OCI-LY3 (cell line): ENCODE measurements at regions not wholly inside any gene's neighbourhood (a gene's known extent, or its start where the extent isn't known, plus 50 kb on each side); places are given as distances from the start of the nearest gene placed in this dataset.

Experiments used
- H2AFZ ChIP-seq: fragments of 200-600, 300-600 bp; shearing (Covaris generic); 2 replicates; pipeline ENCODE4 v1.6.0; 2014; ENCODE audit warnings: antibody characterized with exemption, low read depth, low read length
- H3K27ac ChIP-seq: fragments of 200-600, 300-600 bp; sonication (generic); 2 replicates; pipeline ENCODE4 v1.5.1; 2014; ENCODE audit warnings: mild to moderate bottlenecking, low read length, moderate library complexity, mixed read lengths
- H3K27me3 ChIP-seq: fragments of 200-600, 300-600 bp; sonication (generic); 2 replicates; pipeline ENCODE4 v1.6.1; 2014; ENCODE audit warnings: low read depth, low read length, mixed read lengths
- H3K36me3 ChIP-seq: fragments of 200-600, 300-600 bp; sonication (generic); replicated peaks from 2 replicates; pipeline ENCODE3; 2014; ENCODE audit warnings: low read depth, low read length, mixed read lengths
- H3K4me1 ChIP-seq: fragments of 300-600, 200-600 bp; sonication (generic); 2 replicates; pipeline ENCODE4 v1.6.1; 2014; ENCODE audit warnings: low read length, mixed read lengths
- H3K4me2 ChIP-seq: fragments of 200-600, 300-600 bp; sonication (generic); 2 replicates; pipeline ENCODE4 v1.6.1; 2014; ENCODE audit warnings: low read length, mixed read lengths
- H3K4me3 ChIP-seq: fragments of 300-600, 200-600 bp; sonication (generic); 2 replicates; pipeline ENCODE4 v1.5.1; 2014; ENCODE audit warnings: antibody characterized with exemption, mild to moderate bottlenecking, low read length, moderate library complexity
- H3K79me2 ChIP-seq: fragments of 300-600, 200-600 bp; shearing (Covaris generic); 2 replicates; pipeline ENCODE4 v1.6.1; 2014; ENCODE audit warnings: mild to moderate bottlenecking, low read length, mixed read lengths
- H3K9ac ChIP-seq: fragments of 300-600, 200-600 bp; shearing (Covaris generic); 2 replicates; pipeline ENCODE4 v1.6.0; 2014; ENCODE audit warnings: mild to moderate bottlenecking, low read length, moderate library complexity
- H3K9me3 ChIP-seq: fragments of 200-600, 300-600 bp; shearing (Covaris generic); 2 replicates; pipeline ENCODE4 v1.6.1; 2014; ENCODE audit warnings: low read length, mixed read lengths; ENCODE audit not compliant: insufficient read depth
- H4K20me1 ChIP-seq: fragments of 200-600, 300-600 bp; sonication (generic); 2 replicates; pipeline ENCODE4 v1.6.1; 2016; ENCODE audit warnings: low read length, mixed read lengths; ENCODE audit not compliant: insufficient read depth
- CTCF ChIP-seq: fragments of 200-600, 300-600 bp; sonication (generic); IDR thresholded peaks from 2 replicates; pipeline ENCODE4 v1.5.1; 2014; ENCODE audit warnings: antibody characterized with exemption, low read length, low read depth
- EZH2phosphoT487 ChIP-seq: fragments of 200-600 bp; shearing (Covaris generic); IDR thresholded peaks from 2 replicates; pipeline ENCODE4 v1.6.1; 2018; ENCODE audit warnings: antibody characterized with exemption, mixed run types, low read depth

GRCh38 chr1:5436808-5437207 lies 555.4 kb downstream of the NPHP4 start:
- Histone ChIP-seq H3K4me3 (no peak overlapping the region), H3K4me1 (no peaks in the 10 kb centered on the region), H3K27ac (no peak overlapping the region), H3K9me3 (no peaks in the 10 kb centered on the region), H3K9ac (no peak overlapping the region), H4K20me1 (no peaks in the 10 kb centered on the region), H2AFZ (no peak overlapping the region), H3K27me3 (no peaks in the 10 kb centered on the region), H3K79me2 (no peaks in the 10 kb centered on the region), H3K36me3 (no peaks in the 10 kb centered on the region), H3K4me2 (no peak overlapping the region)
- TF ChIP-seq CTCF, result no peak

GRCh38 chr1:5435414-5435813 lies 556.8 kb downstream of the NPHP4 start:
- no peak overlapping the region for H3K27ac ChIP-seq
- H2AFZ ChIP-seq, result no peak overlapping the region
- H3K4me2 ChIP-seq, result no peak overlapping the region
- no peaks in the 10 kb centered on the region for H3K79me2 ChIP-seq
- no peaks in the 10 kb centered on the region for H3K36me3 ChIP-seq
- H3K27me3 ChIP-seq, result no peaks in the 10 kb centered on the region
- TF ChIP-seq CTCF, result no peak
- no peak for TF ChIP-seq EZH2phosphoT487
- H4K20me1 ChIP-seq, result no peaks in the 10 kb centered on the region
- no peaks in the 10 kb centered on the region for H3K4me1 ChIP-seq
- no peak overlapping the region for H3K4me3 ChIP-seq
- no peak overlapping the region for H3K9ac ChIP-seq
- H3K9me3 ChIP-seq, result no peaks in the 10 kb centered on the region

GRCh38 chr1:5432436-5432835 lies 559.8 kb downstream of the NPHP4 start:
- Histone ChIP-seq H3K27me3 (no peaks in the 10 kb centered on the region), H3K36me3 (no peaks in the 10 kb centered on the region), H3K4me1 (no peaks in the 10 kb centered on the region), H3K9me3 (no peaks in the 10 kb centered on the region), H2AFZ (no peak overlapping the region), H3K79me2 (no peaks in the 10 kb centered on the region), H3K4me2 (no peak overlapping the region), H3K27ac (no peak overlapping the region), H3K4me3 (no peak overlapping the region), H3K9ac (no peak overlapping the region), H4K20me1 (no peaks in the 10 kb centered on the region)
- TF ChIP-seq CTCF, result no peak
- no peak for TF ChIP-seq EZH2phosphoT487

- Histone ChIP-seq H2AFZ (no peak overlapping the region), H3K4me2 (no peak overlapping the region), H4K20me1 (no peaks in the 10 kb centered on the region), H3K36me3 (no peaks in the 10 kb centered on the region), H3K9ac (no peak overlapping the region), H3K27me3 (no peaks in the 10 kb centered on the region), H3K27ac (no peak overlapping the region), H3K4me3 (no peak overlapping the region), H3K4me1 (no peaks in the 10 kb centered on the region), H3K79me2 (no peaks in the 10 kb centered on the region), H3K9me3 (no peaks in the 10 kb centered on the region)
- no peak for TF ChIP-seq CTCF
- no peak for TF ChIP-seq EZH2phosphoT487
Measured at GRCh38 chr1:5430911-5431697, 561.1 kb downstream of the NPHP4 start.
